ENCODE measurements at regions not wholly inside any gene's neighbourhood (a gene's known extent, or its start where the extent isn't known, plus 50 kb on each side); places are given as distances from the start of the nearest gene placed in this dataset.

GRCh38 chr19:30148039-30148790 lies 206.2 kb downstream of the URI1 start:
- H3K4me1 ChIP-seq = peaks cover 45% of the 10 kb centered on the region
- ChIA-PET POLR2A (interaction anchor here (0.6 kb wide), 1 partner anchor 309 kb away, joined by 4 read pairs; no protein-coding TSS in a partner anchor), CTCF (interaction anchor here (0.7 to 1.8 kb wide), 7 partner anchors 11 to 418 kb away, joined by 3 to 6 read pairs (median 3); no protein-coding TSS in a partner anchor)
- H3K9me3 ChIP-seq = no peaks in the 10 kb centered on the region
- ATAC-seq = peak; percentile 80 to 89
- H3K4me2 ChIP-seq = peak overlapping the region; percentile 73
- peak; percentile 84 for FAIRE-seq
- DNase-seq (ENCODE audit: low read depth in 1 of 2, low spot score in 1 of 2) = peak; percentile 89 to 95
- H3K27ac ChIP-seq = peak overlapping the region in 1 of 2 experiments; percentile 36; a peak in 4 of 6 replicates
- TF ChIP-seq USF2 (IDR thresholded peaks at IDR 0.05) = peak; percentile 77
- TF ChIP-seq CBX2 (IDR thresholded peaks at IDR 0.05; ENCODE audit: borderline replicate concordance, low read depth) = no peak
- peak; percentile 43 for TF ChIP-seq ZFP36 (IDR thresholded peaks at IDR 0.05; ENCODE audit: borderline replicate concordance, partially characterized antibody)
- TF ChIP-seq FOSL2 (IDR thresholded peaks at IDR 0.05) = peak; percentile 87
- TF ChIP-seq FOSL2 (CRISPR knock-in tag; IDR thresholded peaks at IDR 0.05) = peak; percentile 96
- TF ChIP-seq MAX (IDR thresholded peaks at IDR 0.05) = peak; percentile 81
- TF ChIP-seq CHD4 (IDR thresholded peaks at IDR 0.05; ENCODE audit: borderline replicate concordance) = no peak
- TF ChIP-seq FOXS1 (CRISPR knock-in tag; IDR thresholded peaks at IDR 0.05) = no peak
- TF ChIP-seq POLR2AphosphoS2 (conservative IDR thresholded peaks at IDR 0.05; ENCODE audit: low read length) = no peak
- TF ChIP-seq JUN (IDR thresholded peaks at IDR 0.05) = peak; percentile 39 to 74; a peak in 3 of 5 replicates
- TF ChIP-seq NPAS2 (CRISPR knock-in tag; IDR thresholded peaks at IDR 0.05; ENCODE audit: borderline replicate concordance) = no peak
- TF ChIP-seq ATOH8 (CRISPR knock-in tag; IDR thresholded peaks at IDR 0.05; ENCODE audit: low read depth) = peak; percentile 38; the same call in 1 of the 2 replicates
- TF ChIP-seq CEBPB (IDR thresholded peaks at IDR 0.05) = peak in 1 of 2 experiments; percentile 29; a peak in 1 of 4 replicates
- peak; percentile 52; the same call in 1 of the 2 replicates for TF ChIP-seq GATA3 (IDR thresholded peaks at IDR 0.05; ENCODE audit: borderline replicate concordance)
- TF ChIP-seq RCOR1 (IDR thresholded peaks at IDR 0.05; ENCODE audit: low read depth, low read length) = no peak
- no peak for TF ChIP-seq KDM5A (IDR thresholded peaks at IDR 0.05)
- peak; percentile 78 for TF ChIP-seq JUNB (IDR thresholded peaks at IDR 0.05)
- TF ChIP-seq ELK1 (IDR thresholded peaks at IDR 0.05; ENCODE audit: low read depth, low read length) = no peak
- peak; percentile 90 for TF ChIP-seq KDM1A (IDR thresholded peaks at IDR 0.05; ENCODE audit: low read depth)
- no peak for TF ChIP-seq ESRRA (IDR thresholded peaks at IDR 0.05; ENCODE audit: borderline replicate concordance, low read length)
- TF ChIP-seq RAD21 (conservative IDR thresholded peaks at IDR 0.05 in 1 of 2, IDR thresholded peaks at IDR 0.05 in 1 of 2) = no peak
- no peak for TF ChIP-seq TFCP2L1 (CRISPR knock-in tag; IDR thresholded peaks at IDR 0.05)
- WGBS (ENCODE audit: missing lambda C conversion rate) = 48% methylated on average over 13 of the region's 13 CpGs
- 0 out of 3 replicates have a peak overlapping the region, but pooled peaks have one; percentile 10 for H3K4me3 ChIP-seq

- peak overlapping the region; percentile 73; the same call in 2 of the 3 replicates for H3K4me2 ChIP-seq
- FAIRE-seq (no peak), DNase-seq (ENCODE audit: low read depth in 1 of 2, low spot score in 1 of 2) (no peak), ATAC-seq (no peak)
- H3K4me1 ChIP-seq = peaks cover 45% of the 10 kb centered on the region
- H3K9me3 ChIP-seq = no peaks in the 10 kb centered on the region
- ChIA-PET POLR2A (no interaction called here), CTCF (interaction anchor here (0.8 kb wide), 1 partner anchor 25 kb away, joined by 3 read pairs; no protein-coding TSS in a partner anchor)
- H3K27ac ChIP-seq = no peak overlapping the region; a peak in 2 of 6 replicates
- TF ChIP-seq MAX (IDR thresholded peaks at IDR 0.05) (no peak), ATOH8 (CRISPR knock-in tag; IDR thresholded peaks at IDR 0.05; ENCODE audit: low read depth) (no peak), MAFK (IDR thresholded peaks at IDR 0.05; ENCODE audit: partially characterized antibody) (no peak), RFX5 (IDR thresholded peaks at IDR 0.05) (no peak), TP53 (CRISPR knock-in tag; IDR thresholded peaks at IDR 0.05) (no peak), CTCF (IDR thresholded peaks at IDR 0.05) (no peak), RNF2 (IDR thresholded peaks at IDR 0.05; ENCODE audit: borderline replicate concordance, low read depth) (no peak), KDM1A (IDR thresholded peaks at IDR 0.05; ENCODE audit: low read depth) (no peak), POLR2AphosphoS2 (conservative IDR thresholded peaks at IDR 0.05; ENCODE audit: low read length) (no peak), JUN (IDR thresholded peaks at IDR 0.05) (no peak), HOXB5 (CRISPR knock-in tag; IDR thresholded peaks at IDR 0.05) (no peak), CEBPB (IDR thresholded peaks at IDR 0.05) (no peak), SREBF2 (IDR thresholded peaks at IDR 0.05) (no peak), ZSCAN20 (CRISPR knock-in tag; IDR thresholded peaks at IDR 0.05) (no peak), GATA3 (IDR thresholded peaks at IDR 0.05; ENCODE audit: borderline replicate concordance) (no peak), RCOR1 (IDR thresholded peaks at IDR 0.05; ENCODE audit: low read depth, low read length) (no peak)
- H3K4me3 ChIP-seq = no peak overlapping the region
- 79% methylated on average over 8 of the region's 8 CpGs for WGBS (ENCODE audit: missing lambda C conversion rate)
Measured at GRCh38 chr19:30148803-30149202, 206.8 kb downstream of the URI1 start.

Data from A549 (cell line).